Gastroesophageal sphincter (tissue), 4 donors: ENCODE measurements at regions not wholly inside any gene's neighbourhood (a gene's known extent, or its start where the extent isn't known, plus 50 kb on each side); places are given as distances from the start of the nearest gene placed in this dataset.
"Not testable (repeated sequence)": the region's sequence is repeated elsewhere in the genome, so short reads cannot be mapped to it uniquely, and the experiment has no call there.

Experiments
- ATAC-seq: fragments of 150-250 bp; one replicate; pipeline ENCODE4 v1.9.1; 2016; ENCODE audit warnings: mild to moderate bottlenecking, moderate library complexity
- H3K27ac ChIP-seq, 4 donors: fragments of 200-600 bp; sonication (generic) in 3 of 4; 1 replicate in 3 of 4; 2 replicates in 1 of 4; pipeline ENCODE4 v1.5.1; 2016 to 2019
- H3K27me3 ChIP-seq: fragments of 200-600 bp; sonication (generic); one replicate; pipeline ENCODE4 v1.5.1; 2019
- H3K36me3 ChIP-seq, 2 donors: fragments of 200-600 bp; sonication (generic); one replicate each; pipeline ENCODE4 v1.5.1; 2019; ENCODE audit warnings: control low read depth in 1 of 2
- H3K4me1 ChIP-seq, 3 donors: fragments of 200-600 bp; sonication (generic); 1 replicate in 2 of 3; 2 replicates in 1 of 3; pipeline ENCODE4 v1.5.1; 2016 to 2019; ENCODE audit warnings: control low read depth in 2 of 3
- H3K4me3 ChIP-seq, 2 donors: fragments of 200-600 bp; sonication (generic); one replicate each; pipeline ENCODE4 v1.5.1; 2019; ENCODE audit warnings: mild to moderate bottlenecking in 1 of 2, moderate library complexity in 1 of 2
- H3K9me3 ChIP-seq, 3 donors: fragments of 200-600 bp; sonication (generic); one replicate each; pipeline ENCODE4 v1.5.1; 2017 to 2019; ENCODE audit warnings: control low read depth in 2 of 3
- CTCF ChIP-seq, 4 experiments: fragments of 200-600 bp in 2 of 4; fragments of 450-650 bp in 2 of 4; sonication (generic) in 1 of 4; IDR thresholded peaks; one replicate each; pipeline ENCODE4 v1.5.1; 2017 to 2019; ENCODE audit warnings: antibody characterized with exemption in 4 of 4, mild to moderate bottlenecking in 2 of 4, moderate library complexity in 2 of 4
- EP300 ChIP-seq: sonication (generic); formaldehyde crosslinking; IDR thresholded peaks from one replicate; pipeline ENCODE4 v1.6.1; 2017; ENCODE audit warnings: antibody characterized with exemption, mild to moderate bottlenecking
- POLR2A ChIP-seq, 2 donors: fragments of 450-650 bp; IDR thresholded peaks; one replicate each; pipeline ENCODE4 v1.6.1; 2017; ENCODE audit warnings: antibody characterized with exemption in 2 of 2, mild to moderate bottlenecking in 2 of 2, moderate library complexity in 1 of 2
- POLR2AphosphoS5 ChIP-seq: sonication (generic); formaldehyde crosslinking; IDR thresholded peaks from one replicate; pipeline ENCODE4 v1.6.1; 2017; ENCODE audit warnings: antibody characterized with exemption
- WGBS, 2 donors: methylation state at CpG; one replicate each; pipeline ENCODE4 v1.1.5; 2018; ENCODE audit warnings: low coverage in 1 of 2; 5-methylcytosine and 5-hydroxymethylcytosine counted together

GRCh38 chr4:128649161-128649560 is 160.3 kb upstream of the JADE1 start:
- no peaks in the 10 kb centered on the region for H3K36me3 ChIP-seq
- no peaks in the 10 kb centered on the region for H3K27me3 ChIP-seq
- peaks cover 0 to 20% (median 0%) of the 10 kb centered on the region in 3 donors for H3K4me1 ChIP-seq
- TF ChIP-seq CTCF (IDR thresholded peaks at IDR 0.05) (no peak), POLR2AphosphoS5 (no peak), POLR2A (IDR thresholded peaks at IDR 0.05) (no peak), EP300 (no peak)
- H3K9me3 ChIP-seq = peaks cover 0 to under 1% (median 0%) of the 10 kb centered on the region in 3 donors
- WGBS, 2 donors = 0 to 89% methylated on average over 1 of the region's 1 CpG
- no peak for ATAC-seq
- no peak overlapping the region for H3K27ac ChIP-seq
- H3K4me3 ChIP-seq = no peak overlapping the region

GRCh38 chr4:128648021-128648420 is 161.5 kb upstream of the JADE1 start:
- Histone ChIP-seq H3K27me3 (no peaks in the 10 kb centered on the region), H3K9me3 (no peaks in the 10 kb centered on the region), H3K27ac (no peak overlapping the region), H3K4me3 (no peak overlapping the region), H3K4me1 (peaks cover 0 to 9% (median 0%) of the 10 kb centered on the region in 3 donors), H3K36me3 (no peaks in the 10 kb centered on the region)
- ATAC-seq = no peak
- WGBS, 2 donors = 100% methylated on average over 1 of the region's 1 CpG
- no peak for TF ChIP-seq POLR2AphosphoS5
- no peak for TF ChIP-seq EP300
- TF ChIP-seq POLR2A (IDR thresholded peaks at IDR 0.05) = no peak
- TF ChIP-seq CTCF (IDR thresholded peaks at IDR 0.05) = no peak

- ATAC-seq = not testable (repeated sequence)
- 100% methylated on average over 1 of the region's 1 CpG for WGBS, 2 donors
These were observed 162.6 kb upstream of the JADE1 start for GRCh38 chr4:128646893-128647292.

GRCh38 chr4:128644693-128645654 is 164.5 kb upstream of the JADE1 start:
- not testable (repeated sequence) for H3K27ac ChIP-seq, H3K4me3 ChIP-seq, ATAC-seq, H3K9me3 ChIP-seq, H3K4me1 ChIP-seq, H3K36me3 ChIP-seq, H3K27me3 ChIP-seq
- 80 to 83% methylated on average over 9 to 18 of the region's 18 CpGs for WGBS, 2 donors

More at GRCh38 chr4:128646893-128647292, 162.6 kb upstream of the JADE1 start:
- H3K27ac ChIP-seq, H3K4me3 ChIP-seq, H3K4me1 ChIP-seq, H3K27me3 ChIP-seq, H3K36me3 ChIP-seq, H3K9me3 ChIP-seq: not testable (repeated sequence)

- H3K9me3 ChIP-seq, ATAC-seq, H3K27ac ChIP-seq, H3K36me3 ChIP-seq, H3K4me3 ChIP-seq, H3K27me3 ChIP-seq, H3K4me1 ChIP-seq: not testable (repeated sequence)
- 89 to 100% methylated on average over 1 of the region's 3 CpGs for WGBS, 2 donors
These were observed 165.4 kb upstream of the JADE1 start for GRCh38 chr4:128644107-128644506.

GRCh38 chr4:128641566-128641965 is 167.9 kb upstream of the JADE1 start:
- H3K36me3 ChIP-seq, H3K27me3 ChIP-seq, H3K27ac ChIP-seq, H3K9me3 ChIP-seq, ATAC-seq, H3K4me3 ChIP-seq, H3K4me1 ChIP-seq: not testable (repeated sequence)
- WGBS, 2 donors = 87 to 88% methylated on average over 2 of the region's 2 CpGs

- Histone ChIP-seq H3K4me3 (no peak overlapping the region), H3K27ac (peak overlapping the region in 3 of 4 donors; percentile 0 to 37 (median 2)), H3K4me1 (peaks cover 0 to 17% (median 0%) of the 10 kb centered on the region in 3 donors), H3K27me3 (no peaks in the 10 kb centered on the region), H3K9me3 (no peaks in the 10 kb centered on the region), H3K36me3 (no peaks in the 10 kb centered on the region)
- peak; percentile 16 for ATAC-seq
- TF ChIP-seq CTCF (IDR thresholded peaks at IDR 0.05) (no peak), POLR2AphosphoS5 (no peak), POLR2A (IDR thresholded peaks at IDR 0.05) (no peak), EP300 (no peak)
- 75% methylated on average over 1 of the region's 2 CpGs for WGBS, 2 donors
These were observed 169.8 kb upstream of the JADE1 start for GRCh38 chr4:128639541-128640270.
